ENCODE measurements at regions not wholly inside any gene's neighbourhood (a gene's known extent, or its start where the extent isn't known, plus 50 kb on each side); places are given as distances from the start of the nearest gene placed in this dataset.

GRCh38 chr1:96025062-96025461, 696.5 kb upstream of the PTBP2 start:
- DNase-seq = no peak

- no peak for DNase-seq
Observed at GRCh38 chr1:96028071-96028470, 693.5 kb upstream of the PTBP2 start.

- no peak for DNase-seq
Observed at GRCh38 chr1:96030312-96030711, 691.3 kb upstream of the PTBP2 start.

DNA sequence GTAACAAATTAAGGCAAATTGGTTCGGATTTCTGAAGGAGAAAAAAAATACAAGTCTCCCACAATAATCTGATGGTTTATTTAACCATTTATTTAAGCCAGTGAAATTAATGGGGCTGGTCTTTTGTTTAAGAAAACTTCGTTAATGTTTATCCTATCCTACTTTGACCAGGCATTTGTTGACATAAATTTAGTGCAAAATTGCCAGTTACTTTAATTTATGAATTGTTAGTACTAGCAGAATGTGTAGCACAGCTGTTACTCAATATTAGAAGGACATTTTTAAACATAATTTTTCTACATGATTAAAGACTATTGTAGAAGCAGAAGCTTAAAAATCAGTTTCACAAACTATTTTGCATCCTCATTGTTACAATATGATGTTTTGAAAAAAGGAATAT, 687.6 kb upstream of the PTBP2 start:
- DNase-seq = no peak

- no peak for DNase-seq
Observed at GRCh38 chr1:96036763-96037162, 684.8 kb upstream of the PTBP2 start.

- no peak for DNase-seq
Observed at GRCh38 chr1:96038636-96039035, 682.9 kb upstream of the PTBP2 start.

GRCh38 chr1:96039910-96040309, 681.7 kb upstream of the PTBP2 start:
- DNase-seq = no peak

- DNase-seq = no peak
Observed at GRCh38 chr1:96041470-96041869, 680.1 kb upstream of the PTBP2 start.

DNA sequence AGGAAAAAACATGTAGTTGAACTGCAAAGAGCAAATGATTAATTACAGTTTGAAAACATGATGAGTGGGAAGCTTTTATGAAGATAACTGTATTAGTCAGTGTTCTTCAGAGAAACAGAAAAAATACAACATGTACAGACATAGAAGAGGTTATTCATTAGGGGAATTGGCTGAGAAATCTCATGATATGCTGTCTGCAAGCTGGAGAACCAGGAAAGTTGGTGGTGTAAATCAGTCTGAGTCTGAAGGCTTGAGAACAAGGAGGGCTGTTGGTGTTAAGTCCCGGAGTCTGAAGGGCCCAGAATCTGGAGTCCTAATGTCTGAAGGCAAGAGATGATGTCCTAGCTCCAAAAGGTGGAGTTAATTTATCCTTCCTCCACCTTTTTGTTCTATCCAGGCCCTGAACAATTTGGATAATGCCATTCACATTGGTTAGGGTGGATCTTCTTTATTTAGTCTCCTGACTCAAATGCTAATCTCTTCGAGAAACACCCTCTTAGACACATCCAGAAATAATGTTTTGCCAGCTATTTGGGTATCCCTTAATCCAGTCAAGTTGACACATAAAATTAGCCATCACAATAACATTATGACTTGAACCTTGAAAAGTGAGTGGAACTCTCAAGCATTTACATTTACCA, 672.9 kb upstream of the PTBP2 start:
- DNase-seq = no peak

DNA sequence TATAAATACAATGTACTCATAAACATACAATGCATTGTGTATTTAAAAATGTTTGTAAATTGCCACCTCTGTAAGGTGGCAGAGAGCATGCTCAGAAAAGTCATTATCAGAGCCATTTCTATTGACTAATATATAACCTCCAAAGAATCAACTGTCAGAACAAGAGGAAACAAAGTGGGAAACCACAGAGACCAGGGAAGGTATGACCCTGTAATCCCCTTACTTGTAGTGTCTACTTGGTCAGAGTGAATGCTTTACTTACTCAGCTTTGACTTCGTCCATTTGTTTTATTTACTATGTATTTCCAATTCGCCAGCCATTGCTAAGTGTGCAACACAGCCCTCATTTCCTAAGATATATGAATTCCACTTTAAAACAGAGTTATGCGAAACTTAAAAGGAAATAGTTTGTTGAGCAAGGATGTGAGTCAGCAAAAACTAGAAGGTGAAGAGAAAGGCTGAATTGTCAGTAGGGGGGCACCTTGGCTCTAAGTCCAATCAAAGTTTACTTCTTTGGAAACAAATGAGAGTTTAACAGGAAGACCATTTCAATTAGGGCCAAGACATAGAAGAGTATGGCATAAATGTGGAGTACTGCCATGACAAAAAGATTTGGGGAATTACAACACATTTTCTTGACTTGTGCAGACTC, 671.7 kb upstream of the PTBP2 start:
- no peak for DNase-seq

DNA sequence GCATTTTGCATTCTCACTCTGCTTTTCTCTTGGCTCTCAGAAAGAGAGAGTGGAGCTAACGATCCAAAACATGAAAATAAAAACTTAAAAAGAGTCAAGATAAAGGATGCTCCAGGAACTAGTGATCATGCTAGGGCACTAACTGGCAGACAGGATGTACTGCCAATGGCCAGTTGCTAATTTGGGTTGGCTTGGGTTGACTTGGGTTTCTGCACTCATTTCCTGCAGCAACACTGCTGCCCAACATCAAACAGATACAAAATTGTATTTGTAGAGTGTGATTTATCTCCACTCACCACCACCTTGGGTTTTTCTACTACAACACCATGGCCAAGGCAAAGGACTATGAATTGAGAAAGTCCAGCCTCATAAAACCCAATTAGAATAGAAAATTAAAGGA, 662.3 kb upstream of the PTBP2 start:
- no peak for DNase-seq

GRCh38 chr1:96059736-96060135, 661.8 kb upstream of the PTBP2 start:
- no peak for DNase-seq

- no peak for DNase-seq
Observed at GRCh38 chr1:96060621-96061020, 661.0 kb upstream of the PTBP2 start.

GRCh38 chr1:96072021-96072420, 649.6 kb upstream of the PTBP2 start:
- no peak for DNase-seq

- no peak for DNase-seq
Observed at GRCh38 chr1:96073100-96073499, 648.5 kb upstream of the PTBP2 start.

DNA sequence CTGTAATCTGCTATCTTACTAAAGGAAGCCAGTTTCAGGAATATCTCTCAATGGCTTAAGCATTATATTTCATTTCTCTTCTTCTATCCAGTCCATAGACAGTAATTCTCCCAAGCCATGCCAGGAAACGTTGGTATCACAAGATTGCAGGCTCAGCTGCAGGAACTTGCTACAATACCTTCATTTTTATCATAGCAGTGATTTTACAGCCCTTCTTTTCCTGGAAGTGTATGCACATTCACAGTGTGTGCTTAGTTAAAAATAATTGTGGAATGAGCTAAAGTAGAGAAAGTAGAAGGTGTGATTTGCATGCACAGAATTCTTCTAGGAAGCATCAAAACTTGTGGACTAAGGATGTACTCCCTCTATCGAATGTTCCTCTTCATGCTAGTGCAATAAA, 647.2 kb upstream of the PTBP2 start:
- no peak for DNase-seq

DNA sequence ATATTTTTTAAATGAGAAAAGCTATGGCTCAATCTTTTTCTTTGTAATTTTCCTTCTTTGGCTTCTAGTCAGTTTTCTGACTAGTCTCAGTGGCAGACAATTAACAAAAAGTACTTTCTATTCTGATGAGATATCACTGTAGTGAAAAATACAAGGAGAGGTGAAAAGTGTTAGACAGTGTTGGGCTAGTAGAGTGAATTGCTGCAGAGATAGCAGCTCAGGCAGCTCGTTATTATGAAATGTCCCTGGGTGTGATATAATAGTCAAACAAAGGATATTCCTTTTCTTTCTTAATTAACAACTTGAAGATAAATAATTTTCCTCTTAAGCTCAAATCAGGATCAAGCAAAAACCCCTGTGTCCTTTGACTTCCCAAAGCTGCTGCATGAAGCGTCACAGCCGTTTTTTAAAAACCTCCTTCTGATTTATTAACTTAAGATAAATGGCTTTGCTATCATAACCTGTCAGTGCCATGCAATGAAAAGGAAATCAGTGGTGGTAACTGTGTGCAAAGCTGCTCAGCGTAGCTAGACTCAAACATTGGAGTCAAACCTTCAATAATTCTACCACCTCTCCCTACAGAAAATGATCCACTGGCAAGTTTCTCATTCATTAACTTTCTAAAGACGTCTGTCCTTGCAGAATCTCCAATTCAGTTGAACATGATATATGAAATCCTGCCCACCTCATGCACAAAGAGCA, 646.6 kb upstream of the PTBP2 start:
- no peak for DNase-seq

GRCh38 chr1:96075704-96076455, 645.7 kb upstream of the PTBP2 start:
- DNase-seq = no peak

GRCh38 chr1:96076589-96076988, 645.0 kb upstream of the PTBP2 start:
- DNase-seq = no peak

GRCh38 chr1:96079581-96079980, 642.0 kb upstream of the PTBP2 start:
- no peak for DNase-seq

- no peak for DNase-seq
Observed at GRCh38 chr1:96080925-96081324, 640.7 kb upstream of the PTBP2 start.

DNA sequence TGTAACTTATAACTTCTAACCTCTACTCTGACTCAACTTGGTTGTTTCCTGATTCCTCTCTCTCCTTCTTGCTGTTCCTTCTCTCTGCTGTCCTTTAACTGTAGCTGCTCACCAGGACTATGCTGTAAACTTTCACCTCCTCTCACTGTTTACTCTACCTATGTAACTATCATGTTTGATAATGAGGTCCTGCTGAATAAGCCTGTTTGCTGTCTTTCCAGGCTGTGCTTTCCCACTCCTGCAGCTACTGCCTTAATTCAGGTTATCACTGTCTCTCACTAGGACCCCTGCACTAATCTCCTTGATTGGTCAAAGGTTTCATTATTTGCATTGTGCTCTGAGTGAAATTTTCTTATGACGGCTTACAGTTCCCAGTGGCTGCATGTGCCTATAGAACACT, 633.9 kb upstream of the PTBP2 start:
- no peak for DNase-seq

DNA sequence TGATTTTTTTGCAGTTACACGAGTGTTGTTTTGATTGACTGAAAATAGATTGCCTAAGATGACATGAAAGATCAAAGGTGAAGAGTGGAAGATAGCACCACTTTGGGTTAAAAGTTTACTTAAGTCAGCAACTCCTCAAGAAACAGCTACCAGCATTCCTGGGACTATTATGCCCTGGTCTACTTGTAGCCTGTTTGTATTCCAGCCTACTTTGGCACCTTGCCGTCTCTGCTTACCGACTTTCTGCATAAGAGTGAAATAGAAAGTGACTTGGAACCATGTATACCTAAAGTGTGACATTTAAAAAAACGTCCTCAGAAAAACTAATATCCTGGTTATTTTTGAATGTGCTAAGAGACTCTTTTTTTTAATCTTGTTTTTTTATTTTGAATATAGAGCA, 631.5 kb upstream of the PTBP2 start:
- no peak for DNase-seq
